ENCODE measurements at regions not wholly inside any gene's neighbourhood (a gene's known extent, or its start where the extent isn't known, plus 50 kb on each side); places are given as distances from the start of the nearest gene placed in this dataset.

GRCh38 chr5:158430798-158431167 is 571.8 kb upstream of the CLINT1 start:
- Histone ChIP-seq H3K9me3 (no peaks in the 10 kb centered on the region), H3K36me3 (no peaks in the 10 kb centered on the region), H3K27me3 (no peaks in the 10 kb centered on the region), H3K27ac (peak overlapping the region; percentile 72), H3K4me1 (no peaks in the 10 kb centered on the region), H3K4me3 (no peak overlapping the region)
- TF ChIP-seq EP300 (IDR thresholded peaks at IDR 0.05) (no peak), POLR2A (IDR thresholded peaks at IDR 0.05) (no peak), POLR2AphosphoS5 (IDR thresholded peaks at IDR 0.05) (no peak)
- TF ChIP-seq, protein P1, sequence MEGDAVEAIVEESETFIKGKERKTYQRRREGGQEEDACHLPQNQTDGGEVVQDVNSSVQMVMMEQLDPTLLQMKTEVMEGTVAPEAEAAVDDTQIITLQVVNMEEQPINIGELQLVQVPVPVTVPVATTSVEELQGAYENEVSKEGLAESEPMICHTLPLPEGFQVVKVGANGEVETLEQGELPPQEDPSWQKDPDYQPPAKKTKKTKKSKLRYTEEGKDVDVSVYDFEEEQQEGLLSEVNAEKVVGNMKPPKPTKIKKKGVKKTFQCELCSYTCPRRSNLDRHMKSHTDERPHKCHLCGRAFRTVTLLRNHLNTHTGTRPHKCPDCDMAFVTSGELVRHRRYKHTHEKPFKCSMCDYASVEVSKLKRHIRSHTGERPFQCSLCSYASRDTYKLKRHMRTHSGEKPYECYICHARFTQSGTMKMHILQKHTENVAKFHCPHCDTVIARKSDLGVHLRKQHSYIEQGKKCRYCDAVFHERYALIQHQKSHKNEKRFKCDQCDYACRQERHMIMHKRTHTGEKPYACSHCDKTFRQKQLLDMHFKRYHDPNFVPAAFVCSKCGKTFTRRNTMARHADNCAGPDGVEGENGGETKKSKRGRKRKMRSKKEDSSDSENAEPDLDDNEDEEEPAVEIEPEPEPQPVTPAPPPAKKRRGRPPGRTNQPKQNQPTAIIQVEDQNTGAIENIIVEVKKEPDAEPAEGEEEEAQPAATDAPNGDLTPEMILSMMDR (IDR thresholded peaks at IDR 0.05): no peak
- WGBS: 89% methylated on average over 2 of the region's 2 CpGs
- DNase-seq (ENCODE audit: low spot score in 2 of 2): no peak

GRCh38 chr5:158430166-158430797 is 571.3 kb upstream of the CLINT1 start:
- TF ChIP-seq, protein P1 (IDR thresholded peaks at IDR 0.05): no peak
- TF ChIP-seq POLR2AphosphoS5 (IDR thresholded peaks at IDR 0.05) (no peak), EP300 (IDR thresholded peaks at IDR 0.05) (no peak), POLR2A (IDR thresholded peaks at IDR 0.05) (no peak)
- no peaks in the 10 kb centered on the region for H3K27me3 ChIP-seq
- WGBS: 62% methylated on average over 1 of the region's 2 CpGs
- no peaks in the 10 kb centered on the region for H3K4me1 ChIP-seq
- DNase-seq (ENCODE audit: low spot score in 2 of 2): no peak
- no peaks in the 10 kb centered on the region for H3K9me3 ChIP-seq
- no peaks in the 10 kb centered on the region for H3K36me3 ChIP-seq
- no peak overlapping the region for H3K4me3 ChIP-seq
- H3K27ac ChIP-seq: peak overlapping the region; percentile 72

DNA sequence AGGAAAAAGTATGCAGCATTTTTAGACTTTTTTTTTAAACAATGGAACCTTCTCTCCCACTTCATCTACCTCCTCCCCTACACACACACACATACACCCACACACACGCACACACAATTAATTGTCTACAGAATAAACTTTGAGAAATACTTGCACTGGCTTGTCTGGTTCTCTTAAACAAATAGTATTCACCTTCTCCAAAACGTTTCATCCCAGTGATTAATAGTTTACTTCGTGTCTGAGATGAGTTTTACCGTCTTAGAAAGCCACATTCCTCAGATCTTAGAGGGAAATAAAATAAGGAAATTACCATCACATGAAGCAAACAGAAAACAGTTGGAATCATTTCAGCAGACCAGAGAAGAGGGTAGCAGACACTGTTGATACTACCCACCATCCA is 570.6 kb upstream of the CLINT1 start:
- H3K27me3 ChIP-seq: no peaks in the 10 kb centered on the region
- no peaks in the 10 kb centered on the region for H3K9me3 ChIP-seq
- no peaks in the 10 kb centered on the region for H3K36me3 ChIP-seq
- DNase-seq (ENCODE audit: low spot score in 2 of 2): no peak
- no peak overlapping the region for H3K27ac ChIP-seq
- no peak overlapping the region for H3K4me3 ChIP-seq
- 31% methylated on average over 4 of the region's 4 CpGs for WGBS
- H3K4me1 ChIP-seq: no peaks in the 10 kb centered on the region
- TF ChIP-seq, protein P1 (IDR thresholded peaks at IDR 0.05): no peak
- TF ChIP-seq POLR2AphosphoS5 (IDR thresholded peaks at IDR 0.05) (no peak), POLR2A (IDR thresholded peaks at IDR 0.05) (no peak)

DNA sequence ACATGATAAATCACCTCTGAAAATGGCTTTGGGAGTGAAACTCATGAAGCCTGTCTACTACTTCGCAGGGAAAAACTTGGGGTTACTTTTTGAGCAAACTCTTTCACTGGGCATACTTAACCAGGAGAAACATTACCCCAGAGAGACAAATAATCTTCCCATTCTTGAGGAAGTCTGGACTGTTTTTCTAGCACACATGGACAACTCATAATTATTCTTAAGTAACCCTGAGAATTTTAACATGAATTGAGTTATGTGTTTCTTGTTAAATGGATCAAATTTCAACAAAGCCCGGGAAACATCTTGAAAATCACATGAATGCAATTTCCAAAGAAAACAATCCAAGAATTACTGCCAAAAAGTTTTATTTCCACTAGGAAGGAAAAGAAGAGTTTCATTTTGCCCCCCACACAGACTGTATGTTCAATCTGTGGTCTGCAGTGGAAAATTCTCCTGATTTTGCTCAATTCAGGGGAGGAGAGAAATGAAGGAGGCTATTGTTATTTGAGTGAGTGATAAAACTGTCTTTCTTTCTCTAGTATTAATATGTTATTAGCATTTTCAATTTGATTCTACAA is 564.8 kb upstream of the CLINT1 start:
- 42% methylated on average over 2 of the region's 2 CpGs for WGBS
- TF ChIP-seq POLR2AphosphoS5 (IDR thresholded peaks at IDR 0.05) (no peak), EP300 (IDR thresholded peaks at IDR 0.05) (no peak), POLR2A (IDR thresholded peaks at IDR 0.05) (no peak)
- TF ChIP-seq, protein P1 (IDR thresholded peaks at IDR 0.05): no peak
- Histone ChIP-seq H3K4me1 (peaks cover 5% of the 10 kb centered on the region), H3K27ac (peak overlapping the region; percentile 50), H3K36me3 (no peaks in the 10 kb centered on the region), H3K9me3 (no peaks in the 10 kb centered on the region), H3K4me3 (no peak overlapping the region), H3K27me3 (no peaks in the 10 kb centered on the region)
- DNase-seq (ENCODE audit: low spot score in 2 of 2): no peak

DNA sequence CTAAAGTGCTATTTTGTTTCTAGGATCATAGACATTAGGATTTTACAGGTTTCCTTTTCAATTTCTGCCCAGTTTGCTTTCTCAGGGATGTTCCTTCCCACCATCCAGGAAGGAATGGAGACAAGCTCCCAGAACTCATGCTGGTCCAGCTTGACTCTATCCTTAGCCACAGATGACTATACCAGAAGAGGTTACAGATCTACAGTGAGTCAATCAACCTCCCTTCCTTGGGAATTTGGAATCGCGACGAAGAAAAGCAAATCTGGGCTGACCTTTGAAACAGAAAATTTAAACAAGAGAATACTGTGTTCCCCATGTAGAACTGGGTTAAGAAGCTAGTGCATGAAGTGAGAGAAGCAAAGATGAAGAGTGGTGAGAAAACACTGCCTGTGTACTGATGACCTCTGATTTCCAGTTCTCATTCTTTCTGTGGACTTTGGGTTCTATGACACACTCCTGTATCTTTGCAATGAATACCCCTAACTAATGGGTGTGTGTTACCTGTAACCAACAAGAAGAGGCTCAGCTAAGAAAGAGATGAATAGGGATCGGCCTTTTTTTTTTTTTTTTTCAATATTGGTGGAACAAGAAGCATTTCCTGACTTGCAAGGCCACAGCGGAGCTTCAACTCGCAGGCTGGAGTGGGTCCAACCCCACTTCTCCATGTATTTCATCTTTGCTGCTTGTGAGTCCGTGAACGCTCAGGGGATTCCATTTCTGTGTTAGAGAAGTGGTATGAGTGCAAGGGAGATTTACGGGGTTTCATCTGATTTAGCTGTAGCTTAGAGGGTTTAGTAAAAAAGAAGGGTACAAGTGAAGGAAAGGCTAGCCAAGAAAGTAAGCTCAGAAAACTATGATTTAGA is 563.9 kb upstream of the CLINT1 start:
- Histone ChIP-seq H3K9me3 (no peaks in the 10 kb centered on the region), H3K4me3 (no peak overlapping the region), H3K27ac (peak overlapping the region; percentile 50), H3K4me1 (peaks cover 5% of the 10 kb centered on the region), H3K27me3 (no peaks in the 10 kb centered on the region), H3K36me3 (no peaks in the 10 kb centered on the region)
- WGBS: 82% methylated on average over 9 of the region's 9 CpGs
- DNase-seq (ENCODE audit: low spot score in 2 of 2): no peak
- TF ChIP-seq EP300 (IDR thresholded peaks at IDR 0.05): no peak
- TF ChIP-seq, protein P1 (IDR thresholded peaks at IDR 0.05): no peak
- no peak for TF ChIP-seq POLR2AphosphoS5 (IDR thresholded peaks at IDR 0.05)
- no peak for TF ChIP-seq POLR2A (IDR thresholded peaks at IDR 0.05)
